Calu3 (cell line): ENCODE measurements at regions not wholly inside any gene's neighbourhood (a gene's known extent, or its start where the extent isn't known, plus 50 kb on each side); places are given as distances from the start of the nearest gene placed in this dataset.

Experiments used
- BruUV-seq: library from RNA; stranded (reverse); fragments of 400-500 nt; replicated peaks from 2 replicates; lab custom pipeline; 2021; lab: Mats Ljungman, UMichigan
- CTCF ChIA-PET: fragments of 300-600 bp; sonication (Branson Sonifier 250); formaldehyde crosslinking; loops from one replicate; lab custom pipeline; 2022; ENCODE audit warnings: antibody characterized with exemption; lab: Charles Lee
- DNase-seq: peaks from one replicate; pipeline ENCODE4 v3.0.0; 2022
- H3K27ac Mint-ChIP-seq: one replicate; pipeline ENCODE4 v1.8.0; 2022; ENCODE audit warnings: mixed read lengths; ENCODE audit not compliant: unreplicated experiment
- H3K27me3 Mint-ChIP-seq: one replicate; pipeline ENCODE4 v1.8.0; 2022; ENCODE audit warnings: mixed read lengths; ENCODE audit not compliant: unreplicated experiment
- H3K36me3 Mint-ChIP-seq: one replicate; pipeline ENCODE4 v1.8.0; 2022; ENCODE audit warnings: mild to moderate bottlenecking, moderate library complexity, mixed read lengths; ENCODE audit not compliant: insufficient read depth, unreplicated experiment
- H3K4me1 Mint-ChIP-seq: one replicate; pipeline ENCODE4 v1.8.0; 2022; ENCODE audit warnings: mild to moderate bottlenecking, low read depth, mixed read lengths; ENCODE audit not compliant: unreplicated experiment
- H3K4me3 Mint-ChIP-seq: one replicate; pipeline ENCODE4 v1.8.0; 2022; ENCODE audit warnings: mild to moderate bottlenecking, low read depth, moderate library complexity, mixed read lengths; ENCODE audit not compliant: unreplicated experiment
- H3K9me3 Mint-ChIP-seq: one replicate; pipeline ENCODE4 v1.8.0; 2022; ENCODE audit warnings: low read depth, mixed read lengths; ENCODE audit not compliant: unreplicated experiment
- intact Hi-C: fragments of 100-400 bp; cut with micrococcal nuclease; formaldehyde crosslinking; loops from one replicate; pipeline ENCODE4 v1.10.0; 2022; ENCODE audit not compliant: unreplicated experiment
- TF ChIP-seq, protein P1 (sequence below): fragments of 200-600 bp; IDR thresholded peaks from one replicate; pipeline ENCODE4 v1.8.0; 2022; ENCODE audit warnings: antibody characterized with exemption; ENCODE audit not compliant: unreplicated experiment

DNA sequence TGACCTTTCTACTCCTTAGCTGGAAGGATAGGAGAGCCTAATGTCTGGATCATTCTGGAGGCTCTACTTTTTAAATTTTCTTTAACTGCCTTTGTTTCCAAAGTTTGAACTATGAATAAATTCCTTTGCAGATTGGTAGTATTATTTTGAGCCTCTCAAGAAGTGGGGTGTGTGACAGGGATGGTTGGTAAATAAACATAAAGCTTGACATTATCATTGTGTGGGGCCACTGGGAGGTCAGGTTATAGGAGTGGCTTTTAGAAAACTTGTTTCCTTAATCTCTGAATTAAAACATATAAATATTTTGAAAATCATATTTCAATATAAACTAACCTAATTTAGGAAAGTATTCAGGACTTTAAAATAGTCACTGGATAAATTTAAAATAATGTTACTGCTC lies 89.3 kb downstream of the OTOL1 start:
- intact Hi-C loops, result no loop called here
- no peak overlapping the region for H3K27ac Mint-ChIP-seq
- no peaks in the 10 kb centered on the region for H3K4me1 Mint-ChIP-seq
- TF ChIP-seq, protein P1, sequence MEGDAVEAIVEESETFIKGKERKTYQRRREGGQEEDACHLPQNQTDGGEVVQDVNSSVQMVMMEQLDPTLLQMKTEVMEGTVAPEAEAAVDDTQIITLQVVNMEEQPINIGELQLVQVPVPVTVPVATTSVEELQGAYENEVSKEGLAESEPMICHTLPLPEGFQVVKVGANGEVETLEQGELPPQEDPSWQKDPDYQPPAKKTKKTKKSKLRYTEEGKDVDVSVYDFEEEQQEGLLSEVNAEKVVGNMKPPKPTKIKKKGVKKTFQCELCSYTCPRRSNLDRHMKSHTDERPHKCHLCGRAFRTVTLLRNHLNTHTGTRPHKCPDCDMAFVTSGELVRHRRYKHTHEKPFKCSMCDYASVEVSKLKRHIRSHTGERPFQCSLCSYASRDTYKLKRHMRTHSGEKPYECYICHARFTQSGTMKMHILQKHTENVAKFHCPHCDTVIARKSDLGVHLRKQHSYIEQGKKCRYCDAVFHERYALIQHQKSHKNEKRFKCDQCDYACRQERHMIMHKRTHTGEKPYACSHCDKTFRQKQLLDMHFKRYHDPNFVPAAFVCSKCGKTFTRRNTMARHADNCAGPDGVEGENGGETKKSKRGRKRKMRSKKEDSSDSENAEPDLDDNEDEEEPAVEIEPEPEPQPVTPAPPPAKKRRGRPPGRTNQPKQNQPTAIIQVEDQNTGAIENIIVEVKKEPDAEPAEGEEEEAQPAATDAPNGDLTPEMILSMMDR, result no peak
- BruUV-seq, result no TSS peak
- CTCF ChIA-PET, result no interaction called here
- no peaks in the 10 kb centered on the region for H3K36me3 Mint-ChIP-seq
- no peaks in the 10 kb centered on the region for H3K27me3 Mint-ChIP-seq
- peaks cover 3% of the 10 kb centered on the region for H3K9me3 Mint-ChIP-seq
- no peak for DNase-seq
- no peak overlapping the region for H3K4me3 Mint-ChIP-seq

DNA sequence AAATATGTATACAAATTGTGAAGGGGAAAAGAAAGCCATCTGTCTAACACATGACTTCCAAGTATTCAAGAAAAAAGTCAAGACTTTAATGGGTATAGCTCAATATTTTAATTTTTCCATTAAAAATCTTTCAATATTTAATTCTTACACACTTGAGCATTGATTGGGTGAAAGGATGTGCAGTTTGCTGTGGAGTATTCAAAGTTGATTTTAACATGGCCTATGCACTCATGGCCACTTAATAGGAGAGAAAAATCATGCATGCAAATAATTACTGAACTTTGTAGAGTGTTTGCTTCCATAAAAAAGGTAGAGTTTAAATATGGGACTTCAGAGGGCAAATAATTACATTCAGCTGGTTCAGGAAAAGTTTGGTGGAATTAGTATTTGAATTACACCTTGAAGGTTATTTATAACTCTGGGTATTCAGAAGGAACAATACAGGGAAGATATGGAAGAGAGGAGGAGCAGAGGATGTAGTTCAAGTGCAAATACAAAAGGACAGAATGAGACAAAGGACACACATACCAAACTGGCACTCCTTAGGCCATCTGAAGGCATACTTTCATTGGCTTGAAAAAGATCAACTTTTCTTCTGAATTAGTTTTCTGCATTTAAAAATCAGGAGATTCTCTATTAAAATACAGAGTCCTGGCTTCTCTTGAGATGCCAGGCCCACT lies 90.1 kb downstream of the OTOL1 start:
- Mint-ChIP-seq H3K27me3 (no peaks in the 10 kb centered on the region), H3K27ac (no peak overlapping the region), H3K36me3 (no peaks in the 10 kb centered on the region), H3K9me3 (peaks cover 8% of the 10 kb centered on the region), H3K4me1 (no peaks in the 10 kb centered on the region), H3K4me3 (no peak overlapping the region)
- intact Hi-C loops, result no loop called here
- BruUV-seq, result no TSS peak
- DNase-seq, result no peak
- CTCF ChIA-PET, result interaction anchor here (0.6 to 0.7 kb wide), 2 partner anchors 60 to 63 kb away, joined by 4 to 10 read pairs; no protein-coding TSS in a partner anchor
- TF ChIP-seq, protein P1, result no peak

DNA sequence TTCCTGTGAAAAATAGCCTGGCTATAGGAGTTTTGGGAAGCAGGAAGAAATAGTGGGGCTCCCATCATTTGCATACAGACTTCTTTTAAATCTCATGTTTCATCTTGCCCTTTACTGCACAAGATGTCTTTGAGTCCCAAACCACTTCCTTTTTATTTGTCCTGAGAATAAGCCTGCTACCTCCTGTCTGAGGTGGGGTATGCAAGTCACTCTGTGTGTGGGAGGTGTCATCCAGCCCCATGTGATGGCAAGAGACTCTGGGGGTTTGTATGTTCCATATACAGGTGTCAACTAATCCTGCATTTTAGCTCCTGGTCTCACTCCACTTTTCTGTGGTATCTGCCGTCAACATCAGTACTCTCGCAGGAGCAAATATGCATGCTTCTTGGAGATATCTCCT lies 102.0 kb downstream of the OTOL1 start:
- no peak overlapping the region for H3K4me3 Mint-ChIP-seq

DNA sequence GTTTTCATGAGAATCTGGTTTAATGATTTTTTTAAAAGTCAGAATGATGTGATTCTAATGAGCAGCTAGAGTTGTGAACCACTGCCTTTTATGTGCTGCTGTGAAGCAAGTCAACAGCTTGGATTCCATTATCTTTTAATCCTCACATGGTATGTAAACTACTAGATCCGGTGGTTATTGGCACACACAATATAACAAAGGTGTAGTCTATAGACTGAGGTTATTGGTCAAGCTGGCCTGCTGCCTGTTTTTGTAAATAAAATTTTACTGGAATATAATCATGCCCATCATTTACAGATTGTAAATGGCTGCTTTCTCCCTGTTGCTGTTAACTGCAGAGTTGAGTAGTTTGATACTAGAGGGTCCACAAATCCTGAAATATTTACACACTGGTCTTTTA lies 103.1 kb downstream of the OTOL1 start:
- H3K4me1 Mint-ChIP-seq, result no peaks in the 10 kb centered on the region
- H3K4me3 Mint-ChIP-seq, result no peak overlapping the region
- no peaks in the 10 kb centered on the region for H3K9me3 Mint-ChIP-seq
- no peak overlapping the region for H3K27ac Mint-ChIP-seq
- H3K36me3 Mint-ChIP-seq, result no peaks in the 10 kb centered on the region
- DNase-seq, result no peak
- CTCF ChIA-PET, result no interaction called here
- TF ChIP-seq, protein P1, result no peak
- intact Hi-C loops, result no loop called here
- H3K27me3 Mint-ChIP-seq, result no peaks in the 10 kb centered on the region
- BruUV-seq, result no TSS peak

More for the DNA sequence above, 102.0 kb downstream of the OTOL1 start:
- Mint-ChIP-seq H3K4me1 (no peaks in the 10 kb centered on the region), H3K36me3 (no peaks in the 10 kb centered on the region), H3K27ac (no peak overlapping the region), H3K9me3 (no peaks in the 10 kb centered on the region), H3K27me3 (no peaks in the 10 kb centered on the region)
- intact Hi-C loops, result no loop called here
- TF ChIP-seq, protein P1, result no peak
- DNase-seq, result no peak
- CTCF ChIA-PET, result interaction anchor here (0.5 kb wide), 1 partner anchor 18 kb away, joined by 5 read pairs; no protein-coding TSS in a partner anchor
- BruUV-seq, result no TSS peak
